ENCODE measurements at regions not wholly inside any gene's neighbourhood (a gene's known extent, or its start where the extent isn't known, plus 50 kb on each side); places are given as distances from the start of the nearest gene placed in this dataset.

DNA sequence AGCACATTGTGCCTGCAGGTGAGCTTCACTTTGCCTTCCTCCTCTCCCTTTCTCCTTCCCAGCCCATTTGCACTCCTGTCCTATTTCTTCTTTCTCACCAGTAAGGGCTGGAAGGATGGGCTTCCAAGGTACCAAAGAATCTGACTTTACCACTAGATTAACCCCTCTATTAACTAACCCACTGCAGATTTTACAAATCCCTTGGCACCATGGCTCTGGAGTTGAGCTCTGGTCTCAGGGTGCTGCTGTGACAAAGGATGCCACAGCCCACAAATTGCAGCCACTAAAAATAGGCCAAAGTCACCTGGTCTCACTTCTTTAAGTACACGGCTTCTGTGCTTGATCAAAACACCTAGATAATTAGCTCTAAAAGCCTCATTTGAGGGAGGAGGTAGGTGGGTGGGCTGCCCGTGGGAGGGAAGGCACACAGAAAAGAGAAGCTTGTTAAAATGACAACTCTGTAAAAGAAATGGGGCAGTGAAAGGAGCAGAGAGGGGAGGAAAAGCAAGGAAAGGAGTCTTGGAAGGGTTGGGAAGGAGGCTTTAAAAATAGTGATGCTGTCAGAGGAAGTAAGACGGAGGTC is 327.4 kb downstream of the DRD1 start:
- intact Hi-C loops (cut with DNase I): no loop called here
- TF ChIP-seq, protein P1, sequence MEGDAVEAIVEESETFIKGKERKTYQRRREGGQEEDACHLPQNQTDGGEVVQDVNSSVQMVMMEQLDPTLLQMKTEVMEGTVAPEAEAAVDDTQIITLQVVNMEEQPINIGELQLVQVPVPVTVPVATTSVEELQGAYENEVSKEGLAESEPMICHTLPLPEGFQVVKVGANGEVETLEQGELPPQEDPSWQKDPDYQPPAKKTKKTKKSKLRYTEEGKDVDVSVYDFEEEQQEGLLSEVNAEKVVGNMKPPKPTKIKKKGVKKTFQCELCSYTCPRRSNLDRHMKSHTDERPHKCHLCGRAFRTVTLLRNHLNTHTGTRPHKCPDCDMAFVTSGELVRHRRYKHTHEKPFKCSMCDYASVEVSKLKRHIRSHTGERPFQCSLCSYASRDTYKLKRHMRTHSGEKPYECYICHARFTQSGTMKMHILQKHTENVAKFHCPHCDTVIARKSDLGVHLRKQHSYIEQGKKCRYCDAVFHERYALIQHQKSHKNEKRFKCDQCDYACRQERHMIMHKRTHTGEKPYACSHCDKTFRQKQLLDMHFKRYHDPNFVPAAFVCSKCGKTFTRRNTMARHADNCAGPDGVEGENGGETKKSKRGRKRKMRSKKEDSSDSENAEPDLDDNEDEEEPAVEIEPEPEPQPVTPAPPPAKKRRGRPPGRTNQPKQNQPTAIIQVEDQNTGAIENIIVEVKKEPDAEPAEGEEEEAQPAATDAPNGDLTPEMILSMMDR (IDR thresholded peaks at IDR 0.05): no peak
- no peak for TF ChIP-seq POLR2AphosphoS5 (IDR thresholded peaks at IDR 0.05; ENCODE audit: insufficient read depth in 1 of 2, low read depth in 1 of 2)
- TF ChIP-seq POLR2A (IDR thresholded peaks at IDR 0.05): no peak
- H3K27ac ChIP-seq: no peak overlapping the region
- no peak overlapping the region for H3K4me3 ChIP-seq
- H3K36me3 ChIP-seq: no peaks in the 10 kb centered on the region
- no peaks in the 10 kb centered on the region for H3K27me3 ChIP-seq
- no peaks in the 10 kb centered on the region for H3K9me3 ChIP-seq
- peak in 1 of 2 donors; percentile 52 for DNase-seq (ENCODE audit: extremely low spot score in 2 of 2)
- H3K4me1 ChIP-seq: no peaks in the 10 kb centered on the region

DNA sequence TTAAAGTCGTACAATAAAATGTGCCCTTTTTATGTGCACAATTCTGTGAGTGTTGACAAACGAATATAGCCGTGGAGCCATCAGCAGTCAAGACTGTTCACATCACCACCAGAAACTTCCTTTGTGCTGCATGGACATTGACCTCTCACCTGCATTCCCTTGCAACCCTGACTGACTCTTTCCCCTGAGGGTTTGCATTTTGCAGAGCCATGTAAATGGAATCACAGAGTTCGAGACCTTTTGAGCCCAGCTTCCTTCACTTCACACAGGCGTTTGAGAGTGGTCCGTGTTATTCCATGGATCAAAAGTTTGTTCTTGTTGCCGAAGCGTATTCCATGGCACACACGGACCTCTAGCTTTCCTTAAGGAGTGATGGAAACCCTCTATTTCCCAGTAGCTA is 328.2 kb downstream of the DRD1 start:
- no peaks in the 10 kb centered on the region for H3K36me3 ChIP-seq
- H3K27ac ChIP-seq: no peak overlapping the region
- H3K4me1 ChIP-seq: no peaks in the 10 kb centered on the region
- H3K4me3 ChIP-seq: no peak overlapping the region
- intact Hi-C loops (cut with DNase I): no loop called here
- no peaks in the 10 kb centered on the region for H3K9me3 ChIP-seq
- TF ChIP-seq POLR2A (IDR thresholded peaks at IDR 0.05) (no peak), POLR2AphosphoS5 (IDR thresholded peaks at IDR 0.05; ENCODE audit: insufficient read depth in 1 of 2, low read depth in 1 of 2) (no peak)
- TF ChIP-seq, protein P1 (IDR thresholded peaks at IDR 0.05): no peak
- DNase-seq (ENCODE audit: extremely low spot score in 2 of 2): no peak
- H3K27me3 ChIP-seq: no peaks in the 10 kb centered on the region

DNA sequence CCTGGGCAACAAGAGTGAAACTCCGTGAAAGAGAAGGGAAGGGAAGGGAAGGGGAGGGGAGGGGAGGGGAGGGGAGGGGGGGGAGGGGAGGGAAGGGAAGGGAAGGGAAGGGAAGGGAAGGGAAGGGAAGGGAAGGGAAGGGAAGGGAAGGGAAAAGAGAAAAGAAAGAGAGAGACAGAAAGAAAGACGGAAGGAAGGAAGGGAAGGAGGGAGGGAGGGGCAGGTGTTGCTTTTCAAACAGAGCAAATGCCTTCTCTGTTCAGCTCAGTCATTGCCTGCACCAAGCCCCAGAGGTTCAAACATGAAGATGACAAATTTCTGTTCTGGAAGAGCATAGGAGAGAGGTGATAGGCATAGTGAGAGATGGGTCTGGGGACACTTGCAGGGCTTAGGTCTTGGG is 330.0 kb downstream of the DRD1 start:
- Histone ChIP-seq H3K27ac (no peak overlapping the region), H3K36me3 (no peaks in the 10 kb centered on the region), H3K4me1 (no peaks in the 10 kb centered on the region), H3K9me3 (no peaks in the 10 kb centered on the region), H3K27me3 (no peaks in the 10 kb centered on the region), H3K4me3 (no peak overlapping the region)
- DNase-seq (ENCODE audit: extremely low spot score in 2 of 2): no peak
- intact Hi-C loops (cut with DNase I): no loop called here
- no peak for TF ChIP-seq POLR2AphosphoS5 (IDR thresholded peaks at IDR 0.05; ENCODE audit: insufficient read depth in 1 of 2, low read depth in 1 of 2)
- no peak for TF ChIP-seq POLR2A (IDR thresholded peaks at IDR 0.05)
- TF ChIP-seq, protein P1 (IDR thresholded peaks at IDR 0.05): no peak

DNA sequence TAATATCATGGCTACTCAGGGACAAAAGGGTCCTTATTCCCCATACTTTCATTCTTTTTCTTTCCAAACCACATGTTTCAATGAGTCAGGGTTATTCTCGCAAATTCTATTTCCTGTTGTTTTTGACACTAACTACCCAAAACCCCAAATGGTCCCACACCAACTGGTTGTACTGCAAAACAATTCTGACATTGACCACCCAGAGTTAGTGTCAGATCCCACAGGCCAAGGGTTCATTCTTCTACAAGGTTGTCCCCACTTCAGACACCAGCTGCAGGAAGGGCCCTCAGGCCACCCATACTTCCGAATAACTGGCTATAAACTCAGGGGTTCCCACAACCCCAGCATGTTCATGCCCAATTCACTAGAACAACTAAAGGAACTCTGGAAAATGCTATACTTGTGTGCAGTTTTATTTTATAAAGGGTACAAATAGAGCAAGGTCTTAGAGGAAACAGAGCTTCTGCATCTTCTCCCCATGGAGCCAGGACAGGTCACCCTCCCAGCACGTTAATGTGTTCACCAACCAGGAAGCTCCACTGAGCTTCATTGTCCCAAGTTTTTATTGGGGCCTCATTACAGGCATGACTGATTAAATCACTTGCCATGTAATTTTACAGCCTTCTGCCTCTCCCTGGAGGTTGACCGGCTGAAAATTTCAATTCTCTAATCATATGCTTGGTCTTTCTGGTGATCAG is 334.8 kb downstream of the DRD1 start:
- no peaks in the 10 kb centered on the region for H3K27me3 ChIP-seq
- intact Hi-C loops (cut with DNase I): no loop called here
- DNase-seq (ENCODE audit: extremely low spot score in 2 of 2): peak in 1 of 2 donors; percentile 42

DNA sequence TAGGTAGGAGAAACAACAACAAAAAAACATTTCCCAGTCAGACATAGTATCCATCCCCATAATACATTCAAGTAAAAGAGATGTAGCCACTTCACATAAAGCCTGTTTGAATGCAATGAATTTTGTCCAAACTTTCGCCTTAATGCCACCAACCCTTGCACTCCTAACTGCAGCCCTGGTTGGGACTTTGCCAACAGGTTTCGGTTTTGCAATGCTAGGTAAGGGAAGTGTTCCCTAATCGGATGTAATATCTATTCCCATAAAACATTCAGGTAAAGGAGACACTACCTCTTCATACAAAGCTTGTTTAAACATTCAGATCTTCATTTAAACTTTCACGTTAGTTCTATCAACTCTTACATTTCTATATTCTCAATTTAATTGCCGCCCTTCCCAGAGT is 336.1 kb downstream of the DRD1 start:
- Histone ChIP-seq H3K9me3 (no peaks in the 10 kb centered on the region), H3K4me1 (no peaks in the 10 kb centered on the region), H3K27me3 (no peaks in the 10 kb centered on the region), H3K27ac (no peak overlapping the region), H3K4me3 (no peak overlapping the region), H3K36me3 (no peaks in the 10 kb centered on the region)
- DNase-seq (ENCODE audit: extremely low spot score in 2 of 2): no peak
- no peak for TF ChIP-seq POLR2AphosphoS5 (IDR thresholded peaks at IDR 0.05; ENCODE audit: insufficient read depth in 1 of 2, low read depth in 1 of 2)
- TF ChIP-seq, protein P1 (IDR thresholded peaks at IDR 0.05): no peak
- TF ChIP-seq POLR2A (IDR thresholded peaks at IDR 0.05): no peak
- intact Hi-C loops (cut with DNase I): no loop called here

More for the DNA sequence above, 334.8 kb downstream of the DRD1 start:
- no peaks in the 10 kb centered on the region for H3K9me3 ChIP-seq
- TF ChIP-seq POLR2A (IDR thresholded peaks at IDR 0.05): no peak
- H3K4me3 ChIP-seq: no peak overlapping the region
- H3K36me3 ChIP-seq: no peaks in the 10 kb centered on the region
- H3K4me1 ChIP-seq: no peaks in the 10 kb centered on the region
- no peak overlapping the region for H3K27ac ChIP-seq
